ENCODE measurements at regions not wholly inside any gene's neighbourhood (a gene's known extent, or its start where the extent isn't known, plus 50 kb on each side); places are given as distances from the start of the nearest gene placed in this dataset.

DNA sequence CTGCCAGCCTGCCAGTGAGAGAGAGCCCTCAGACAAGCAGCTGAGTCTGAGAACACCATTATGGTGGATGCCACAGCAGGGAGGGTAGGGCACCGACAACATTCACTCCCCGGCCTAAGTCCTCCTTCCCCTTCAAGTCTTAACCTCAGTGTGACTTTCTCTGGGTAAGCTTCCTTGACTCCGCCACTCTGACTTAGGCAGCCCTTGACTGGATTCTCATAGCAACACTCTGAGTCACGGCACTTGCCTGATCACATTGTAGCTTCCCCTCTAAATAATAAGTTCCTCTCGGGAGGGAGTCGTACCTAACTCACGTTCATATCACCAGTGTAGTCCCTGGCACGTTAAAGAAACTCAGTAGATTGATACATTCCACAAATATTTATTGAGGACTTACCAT, 180.5 kb downstream of the FOXB1 start:
- no peaks in the 10 kb centered on the region for H3K36me3 ChIP-seq (ENCODE audit: control insufficient read depth in 2 of 2, extremely low read depth in 1 of 2, insufficient read depth in 2 of 2, low read length in 2 of 2)
- no peak overlapping the region for H3K4me2 ChIP-seq (ENCODE audit: insufficient read depth, low read length)
- no peaks in the 10 kb centered on the region for H4K20me1 ChIP-seq (replicated peaks; ENCODE audit: control insufficient read depth, extremely low read depth, insufficient read depth, low read length)
- H3K9me1 ChIP-seq (replicated peaks; ENCODE audit: control insufficient read depth, extremely low read depth, insufficient read depth, low read length), result no peaks in the 10 kb centered on the region
- H3K79me2 ChIP-seq (ENCODE audit: control insufficient read depth, insufficient read depth, low read length), result no peaks in the 10 kb centered on the region
- H3K9me3 ChIP-seq (replicated peaks; ENCODE audit: control insufficient read depth, insufficient read depth, low read length), result no peaks in the 10 kb centered on the region
- ChIA-PET CTCF (interaction anchor here (1.1 kb wide), 1 partner anchor 493 kb away, joined by 3 read pairs; no protein-coding TSS in a partner anchor), POLR2A (no interaction called here)
- TF ChIP-seq GATA2 (IDR thresholded peaks at IDR 0.05; ENCODE audit: insufficient read depth, insufficient read length, low read depth, low read length) (no peak), MYC (IDR thresholded peaks at IDR 0.05; ENCODE audit: low read depth, low read length) (no peak), POLR2A (IDR thresholded peaks at IDR 0.05; ENCODE audit: low read depth, low read length) (no peak), JUN (IDR thresholded peaks at IDR 0.05; ENCODE audit: borderline replicate concordance, insufficient read depth, insufficient read length, low read depth) (no peak), FOS (IDR thresholded peaks at IDR 0.05; ENCODE audit: borderline replicate concordance, insufficient read depth, low read length) (no peak), EZH2 (IDR thresholded peaks at IDR 0.05; ENCODE audit: borderline replicate concordance, low read depth, low read length, severe bottlenecking) (no peak), POLR2AphosphoS5 (IDR thresholded peaks at IDR 0.05; ENCODE audit: insufficient read depth, low read depth, low read length) (no peak)
- TF ChIP-seq, protein P1, sequence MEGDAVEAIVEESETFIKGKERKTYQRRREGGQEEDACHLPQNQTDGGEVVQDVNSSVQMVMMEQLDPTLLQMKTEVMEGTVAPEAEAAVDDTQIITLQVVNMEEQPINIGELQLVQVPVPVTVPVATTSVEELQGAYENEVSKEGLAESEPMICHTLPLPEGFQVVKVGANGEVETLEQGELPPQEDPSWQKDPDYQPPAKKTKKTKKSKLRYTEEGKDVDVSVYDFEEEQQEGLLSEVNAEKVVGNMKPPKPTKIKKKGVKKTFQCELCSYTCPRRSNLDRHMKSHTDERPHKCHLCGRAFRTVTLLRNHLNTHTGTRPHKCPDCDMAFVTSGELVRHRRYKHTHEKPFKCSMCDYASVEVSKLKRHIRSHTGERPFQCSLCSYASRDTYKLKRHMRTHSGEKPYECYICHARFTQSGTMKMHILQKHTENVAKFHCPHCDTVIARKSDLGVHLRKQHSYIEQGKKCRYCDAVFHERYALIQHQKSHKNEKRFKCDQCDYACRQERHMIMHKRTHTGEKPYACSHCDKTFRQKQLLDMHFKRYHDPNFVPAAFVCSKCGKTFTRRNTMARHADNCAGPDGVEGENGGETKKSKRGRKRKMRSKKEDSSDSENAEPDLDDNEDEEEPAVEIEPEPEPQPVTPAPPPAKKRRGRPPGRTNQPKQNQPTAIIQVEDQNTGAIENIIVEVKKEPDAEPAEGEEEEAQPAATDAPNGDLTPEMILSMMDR (IDR thresholded peaks at IDR 0.05; ENCODE audit: extremely low read depth in 1 of 2, insufficient read depth in 1 of 2, low read depth in 1 of 2, low read length in 2 of 2), result no peak
- TF ChIP-seq, protein P2, sequence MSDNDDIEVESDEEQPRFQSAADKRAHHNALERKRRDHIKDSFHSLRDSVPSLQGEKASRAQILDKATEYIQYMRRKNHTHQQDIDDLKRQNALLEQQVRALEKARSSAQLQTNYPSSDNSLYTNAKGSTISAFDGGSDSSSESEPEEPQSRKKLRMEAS (IDR thresholded peaks at IDR 0.05; ENCODE audit: insufficient read depth, insufficient read length), result no peak
- H3K4me1 ChIP-seq (ENCODE audit: control insufficient read depth, extremely low read depth, insufficient read depth, low read length), result no peaks in the 10 kb centered on the region
- no peak overlapping the region for H3K27ac ChIP-seq (ENCODE audit: insufficient read depth, low read depth, low read length)
- no TSS peak for BruUV-seq (replicated peaks)
- dilution Hi-C loops (cut with MboI; ENCODE audit: extremely low pct_ligation_motif_present, low sequenced_read_pairs) (no loop called here), intact Hi-C loops (cut with micrococcal nuclease) (no loop called here)
- FAIRE-seq, result no peak
- no peak overlapping the region for H2AFZ ChIP-seq (ENCODE audit: low read depth, low read length)
- no peak for DNase-seq (ENCODE audit: low read depth, low spot score)
- no peak overlapping the region for H3K4me3 ChIP-seq (replicated peaks in 1 of 3; ENCODE audit: insufficient read depth in 1 of 3, low read depth in 1 of 3, low read length in 3 of 3)
- H3K9ac ChIP-seq (replicated peaks; ENCODE audit: extremely low read depth, insufficient read depth, low read length), result no peak overlapping the region
- peaks cover 0 to 9% of the 10 kb centered on the region in 2 experiments for H3K27me3 ChIP-seq (ENCODE audit: control insufficient read depth in 2 of 2, insufficient read depth in 2 of 2, low read length in 2 of 2)
